ENCODE measurements at regions not wholly inside any gene's neighbourhood (a gene's known extent, or its start where the extent isn't known, plus 50 kb on each side); places are given as distances from the start of the nearest gene placed in this dataset.
"Not testable (repeated sequence)": the region's sequence is repeated elsewhere in the genome, so short reads cannot be mapped to it uniquely, and the experiment has no call there.

GRCh38 chr2:13266166-13266565 lies 549.4 kb downstream of the TRIB2 start:
- no peaks in the 10 kb centered on the region for H3K9me3 ChIP-seq
- intact Hi-C loops (cut with DNase I) = no loop called here
- TF ChIP-seq CTCF (IDR thresholded peaks at IDR 0.05) (no peak), POLR2A (IDR thresholded peaks at IDR 0.05) (no peak)
- H3K4me3 ChIP-seq = no peak overlapping the region
- ATAC-seq (no peak), DNase-seq (no peak)
- no peaks in the 10 kb centered on the region for H3K4me1 ChIP-seq
- WGBS (ENCODE audit: insufficient coverage, low coverage, low lambda C conversion rate, missing lambda C conversion rate) = 29% methylated on average over 1 of the region's 1 CpG
- H3K36me3 ChIP-seq = no peaks in the 10 kb centered on the region
- H3K27me3 ChIP-seq = no peaks in the 10 kb centered on the region
- no peak overlapping the region for H3K27ac ChIP-seq

- Histone ChIP-seq H3K36me3 (no peaks in the 10 kb centered on the region), H3K9me3 (peaks cover 0 to 5% (median 0%) of the 10 kb centered on the region in 4 donors), H3K4me1 (no peaks in the 10 kb centered on the region), H3K27ac (no peak overlapping the region), H3K27me3 (no peaks in the 10 kb centered on the region), H3K4me3 (no peak overlapping the region)
- DNase-seq (no peak), ATAC-seq (no peak)
- intact Hi-C loops (cut with DNase I) = no loop called here
- TF ChIP-seq POLR2A (IDR thresholded peaks at IDR 0.05) = no peak
- no peak for TF ChIP-seq CTCF (IDR thresholded peaks at IDR 0.05)
- WGBS (ENCODE audit: insufficient coverage, low coverage, low lambda C conversion rate, missing lambda C conversion rate) = 71% methylated on average over 8 of the region's 8 CpGs
Measured at GRCh38 chr2:13284688-13285087, 568.0 kb downstream of the TRIB2 start.

GRCh38 chr2:13289310-13289709 lies 572.6 kb downstream of the TRIB2 start:
- ATAC-seq = no peak
- Histone ChIP-seq H3K27ac (no peak overlapping the region), H3K4me3 (no peak overlapping the region), H3K27me3 (no peaks in the 10 kb centered on the region), H3K36me3 (no peaks in the 10 kb centered on the region), H3K9me3 (peaks cover 0 to 5% (median 0%) of the 10 kb centered on the region in 4 donors), H3K4me1 (no peaks in the 10 kb centered on the region)
- intact Hi-C loops (cut with DNase I) = no loop called here
- TF ChIP-seq POLR2A (IDR thresholded peaks at IDR 0.05) (no peak), CTCF (IDR thresholded peaks at IDR 0.05) (no peak)
- DNase-seq = no peak

GRCh38 chr2:13308478-13308805 lies 591.7 kb downstream of the TRIB2 start:
- H3K36me3 ChIP-seq; DNase-seq; H3K4me3 ChIP-seq; H3K27me3 ChIP-seq; ATAC-seq; H3K9me3 ChIP-seq; intact Hi-C loops (cut with DNase I); H3K4me1 ChIP-seq; H3K27ac ChIP-seq: not testable (repeated sequence)
- WGBS (ENCODE audit: insufficient coverage, low coverage, low lambda C conversion rate, missing lambda C conversion rate) = 82% methylated on average over 6 of the region's 33 CpGs

GRCh38 chr2:13308989-13309388 lies 592.3 kb downstream of the TRIB2 start:
- TF ChIP-seq POLR2A (IDR thresholded peaks at IDR 0.05) = no peak
- no peak for TF ChIP-seq CTCF (IDR thresholded peaks at IDR 0.05)
- no peaks in the 10 kb centered on the region for H3K36me3 ChIP-seq
- H3K9me3 ChIP-seq = no peaks in the 10 kb centered on the region
- no peak overlapping the region for H3K4me3 ChIP-seq
- H3K27ac ChIP-seq = no peak overlapping the region
- intact Hi-C loops (cut with DNase I) = no loop called here
- 45% methylated on average over 4 of the region's 4 CpGs for whole genome bisulfite sequencing (ENCODE audit: insufficient coverage, low coverage, low lambda C conversion rate, missing lambda C conversion rate)
- DNase-seq = no peak
- no peak for ATAC-seq
- no peaks in the 10 kb centered on the region for H3K4me1 ChIP-seq
- H3K27me3 ChIP-seq = peaks cover 0 to 7% of the 10 kb centered on the region in 2 donors

Data from right lobe of liver (tissue), 6 donors.